ENCODE measurements at regions not wholly inside any gene's neighbourhood (a gene's known extent, or its start where the extent isn't known, plus 50 kb on each side); places are given as distances from the start of the nearest gene placed in this dataset.
"Not testable (repeated sequence)": the region's sequence is repeated elsewhere in the genome, so short reads cannot be mapped to it uniquely, and the experiment has no call there.

- DNase-seq = no peak
These were observed 1020.9 kb downstream of the GATA3 start for GRCh38 chr10:9075420-9075819.

- no peak for DNase-seq
These were observed 1021.6 kb downstream of the GATA3 start for GRCh38 chr10:9076066-9076465.

GRCh38 chr10:9081253-9081652 is 1026.8 kb downstream of the GATA3 start:
- no peak for DNase-seq

- DNase-seq = peak; percentile 42
These were observed 1027.5 kb downstream of the GATA3 start for GRCh38 chr10:9081961-9082360.

- peak; percentile 42 for DNase-seq
These were observed 1037.1 kb downstream of the GATA3 start for GRCh38 chr10:9091530-9092093.

GRCh38 chr10:9096288-9096687 is 1041.8 kb downstream of the GATA3 start:
- peak; percentile 13 for DNase-seq

- DNase-seq = no peak
These were observed 1042.9 kb downstream of the GATA3 start for GRCh38 chr10:9097206-9097990.

GRCh38 chr10:9097991-9098306 is 1043.5 kb downstream of the GATA3 start:
- DNase-seq = no peak

- DNase-seq = no peak
These were observed 1047.5 kb downstream of the GATA3 start for GRCh38 chr10:9102026-9102425.

- DNase-seq = no peak
These were observed 1048.8 kb downstream of the GATA3 start for GRCh38 chr10:9103301-9103700.

- DNase-seq = no peak
These were observed 1057.5 kb downstream of the GATA3 start for GRCh38 chr10:9111976-9112375.

GRCh38 chr10:9126728-9127127 is 1072.2 kb downstream of the GATA3 start:
- no peak for DNase-seq

GRCh38 chr10:9137368-9137767 is 1082.9 kb downstream of the GATA3 start:
- no peak for DNase-seq

- DNase-seq = not testable (repeated sequence)
These were observed 1084.3 kb downstream of the GATA3 start for GRCh38 chr10:9138829-9139228.

- DNase-seq = no peak
These were observed 1085.9 kb downstream of the GATA3 start for GRCh38 chr10:9140373-9140772.

GRCh38 chr10:9147475-9147874 is 1093.0 kb downstream of the GATA3 start:
- DNase-seq = no peak

- no peak for DNase-seq
These were observed 1094.6 kb downstream of the GATA3 start for GRCh38 chr10:9149134-9149533.

- DNase-seq = not testable (repeated sequence)
These were observed 1098.6 kb downstream of the GATA3 start for GRCh38 chr10:9153057-9153456.

- no peak for DNase-seq
These were observed 1103.2 kb downstream of the GATA3 start for GRCh38 chr10:9157656-9158055.

- no peak for DNase-seq
These were observed 1104.2 kb downstream of the GATA3 start for GRCh38 chr10:9158675-9159074.

GRCh38 chr10:9160275-9160674 is 1105.8 kb downstream of the GATA3 start:
- DNase-seq = no peak

GRCh38 chr10:9163699-9164098 is 1109.2 kb downstream of the GATA3 start:
- DNase-seq = no peak

GRCh38 chr10:9166770-9167169 is 1112.3 kb downstream of the GATA3 start:
- no peak for DNase-seq

GRCh38 chr10:9172276-9172675 is 1117.8 kb downstream of the GATA3 start:
- no peak for DNase-seq

- DNase-seq = peak; percentile 52
These were observed 1120.7 kb downstream of the GATA3 start for GRCh38 chr10:9175200-9175599.
